Occipital lobe (tissue), 1 donor: ENCODE measurements at regions not wholly inside any gene's neighbourhood (a gene's known extent, or its start where the extent isn't known, plus 50 kb on each side); places are given as distances from the start of the nearest gene placed in this dataset.
"Not testable (repeated sequence)": the region's sequence is repeated elsewhere in the genome, so short reads cannot be mapped to it uniquely, and the experiment has no call there.

ENCODE experiments used
- DNase-seq: peaks from one replicate; lab custom pipeline; 2025; lab: John Stamatoyannopoulos, UW

GRCh38 chr5:167939686-167940085, 351.8 kb upstream of the WWC1 start:
- DNase-seq: no peak

- DNase-seq: no peak
Observed at GRCh38 chr5:167940911-167941310, 350.5 kb upstream of the WWC1 start.

GRCh38 chr5:167941556-167941955, 349.9 kb upstream of the WWC1 start:
- DNase-seq: not testable (repeated sequence)

- DNase-seq: no peak
Observed at GRCh38 chr5:167943343-167943742, 348.1 kb upstream of the WWC1 start.

- DNase-seq: no peak
Observed at GRCh38 chr5:167944121-167944852, 347.2 kb upstream of the WWC1 start.

- DNase-seq: peak; percentile 23
Observed at GRCh38 chr5:167945542-167946384, 345.7 kb upstream of the WWC1 start.

- no peak for DNase-seq
Observed at GRCh38 chr5:167947306-167947705, 344.1 kb upstream of the WWC1 start.

GRCh38 chr5:167948251-167948650, 343.2 kb upstream of the WWC1 start:
- DNase-seq: no peak

- no peak for DNase-seq
Observed at GRCh38 chr5:167949435-167949834, 342.0 kb upstream of the WWC1 start.

- DNase-seq: no peak
Observed at GRCh38 chr5:167950126-167950721, 341.2 kb upstream of the WWC1 start.

- no peak for DNase-seq
Observed at GRCh38 chr5:167951116-167951515, 340.3 kb upstream of the WWC1 start.

- DNase-seq: no peak
Observed at GRCh38 chr5:167952278-167952995, 339.0 kb upstream of the WWC1 start.

GRCh38 chr5:167953151-167953798, 338.2 kb upstream of the WWC1 start:
- DNase-seq: no peak

GRCh38 chr5:167961731-167962130, 329.7 kb upstream of the WWC1 start:
- no peak for DNase-seq

GRCh38 chr5:167964529-167964928, 326.9 kb upstream of the WWC1 start:
- DNase-seq: no peak

GRCh38 chr5:167965710-167966109, 325.7 kb upstream of the WWC1 start:
- DNase-seq: no peak

- DNase-seq: no peak
Observed at GRCh38 chr5:167966979-167967378, 324.5 kb upstream of the WWC1 start.

GRCh38 chr5:167967494-167968177, 323.8 kb upstream of the WWC1 start:
- no peak for DNase-seq

- no peak for DNase-seq
Observed at GRCh38 chr5:167968837-167969236, 322.6 kb upstream of the WWC1 start.

- no peak for DNase-seq
Observed at GRCh38 chr5:167969998-167970397, 321.4 kb upstream of the WWC1 start.

GRCh38 chr5:167971706-167972105, 319.7 kb upstream of the WWC1 start:
- DNase-seq: no peak
